ENCODE measurements at regions not wholly inside any gene's neighbourhood (a gene's known extent, or its start where the extent isn't known, plus 50 kb on each side); places are given as distances from the start of the nearest gene placed in this dataset.

- TF ChIP-seq POLR2AphosphoS5 (IDR thresholded peaks at IDR 0.05; ENCODE audit: low read depth) (no peak), SPI1 (IDR thresholded peaks at IDR 0.05; ENCODE audit: borderline replicate concordance, low read depth) (no peak), GABPA (IDR thresholded peaks at IDR 0.05; ENCODE audit: low read depth) (no peak), REST (IDR thresholded peaks at IDR 0.05; ENCODE audit: insufficient replicate concordance, low read depth) (no peak)
- Histone ChIP-seq H3K4me3 (replicated peaks; ENCODE audit: insufficient read depth, low read length) (no peak overlapping the region), H3K27ac (replicated peaks) (no peak overlapping the region), H3K27me3 (ENCODE audit: insufficient read depth, poor library complexity, severe bottlenecking) (no peaks in the 10 kb centered on the region)
- no peak for DNase-seq (ENCODE audit: low read depth in 1 of 2, low spot score in 1 of 2)
Observed at GRCh38 chr1:233843525-233844204, 60.8 kb upstream of the SLC35F3 start.

GRCh38 chr1:233844275-233844674, 60.2 kb upstream of the SLC35F3 start:
- Histone ChIP-seq H3K27me3 (ENCODE audit: insufficient read depth, poor library complexity, severe bottlenecking) (no peaks in the 10 kb centered on the region), H3K27ac (replicated peaks) (no peak overlapping the region), H3K4me3 (replicated peaks; ENCODE audit: insufficient read depth, low read length) (no peak overlapping the region)
- DNase-seq (ENCODE audit: low read depth in 1 of 2, low spot score in 1 of 2) = no peak
- TF ChIP-seq GABPA (IDR thresholded peaks at IDR 0.05; ENCODE audit: low read depth) (no peak), POLR2AphosphoS5 (IDR thresholded peaks at IDR 0.05; ENCODE audit: low read depth) (no peak), REST (IDR thresholded peaks at IDR 0.05; ENCODE audit: insufficient replicate concordance, low read depth) (no peak), SPI1 (IDR thresholded peaks at IDR 0.05; ENCODE audit: borderline replicate concordance, low read depth) (no peak)

GRCh38 chr1:233844692-233845091, 59.8 kb upstream of the SLC35F3 start:
- H3K4me3 ChIP-seq (replicated peaks; ENCODE audit: insufficient read depth, low read length) = no peak overlapping the region
- no peak for DNase-seq (ENCODE audit: low read depth in 1 of 2, low spot score in 1 of 2)
- no peak overlapping the region for H3K27ac ChIP-seq (replicated peaks)
- H3K27me3 ChIP-seq (ENCODE audit: insufficient read depth, poor library complexity, severe bottlenecking) = no peaks in the 10 kb centered on the region
- TF ChIP-seq GABPA (IDR thresholded peaks at IDR 0.05; ENCODE audit: low read depth) (no peak), SPI1 (IDR thresholded peaks at IDR 0.05; ENCODE audit: borderline replicate concordance, low read depth) (no peak), POLR2AphosphoS5 (IDR thresholded peaks at IDR 0.05; ENCODE audit: low read depth) (no peak), REST (IDR thresholded peaks at IDR 0.05; ENCODE audit: insufficient replicate concordance, low read depth) (no peak), CTCF (IDR thresholded peaks at IDR 0.05; ENCODE audit: insufficient read depth, low read length) (no peak)
